Smooth muscle cell (in vitro differentiated cells): ENCODE measurements at regions not wholly inside any gene's neighbourhood (a gene's known extent, or its start where the extent isn't known, plus 50 kb on each side); places are given as distances from the start of the nearest gene placed in this dataset.

Source experiments
- DNase-seq: peaks from one replicate; lab custom pipeline; 2025; ENCODE audit not compliant: unreplicated experiment; lab: John Stamatoyannopoulos, UW
- H2AFZ ChIP-seq: fragments of 200-600 bp; sonication (generic); 2 replicates; pipeline ENCODE4 v1.6.0; 2016; ENCODE audit warnings: antibody characterized with exemption, low read depth, mild to moderate bottlenecking
- H3F3A ChIP-seq: fragments of 200-600 bp; sonication (generic); 2 replicates; pipeline ENCODE4 v1.6.0; 2017; ENCODE audit warnings: antibody characterized with exemption, low read depth
- H3K27ac ChIP-seq: fragments of 200-600 bp; sonication (generic); 2 replicates; pipeline ENCODE4 v1.5.1; 2016; ENCODE audit warnings: low read depth, mild to moderate bottlenecking
- H3K27me3 ChIP-seq: fragments of 200-600 bp; sonication (generic); 2 replicates; pipeline ENCODE4 v1.6.1; 2016; ENCODE audit warnings: low read depth, mild to moderate bottlenecking
- H3K36me3 ChIP-seq: fragments of 200-600 bp; sonication (generic); 2 replicates; pipeline ENCODE4 v1.5.1; 2016; ENCODE audit warnings: low read depth
- H3K4me1 ChIP-seq: fragments of 200-600 bp; sonication (generic); 2 replicates; pipeline ENCODE4 v1.5.1; 2016; ENCODE audit warnings: low read depth
- H3K4me2 ChIP-seq: fragments of 200-600 bp; sonication (generic); 2 replicates; pipeline ENCODE4 v1.6.0; 2016; ENCODE audit warnings: mild to moderate bottlenecking
- H3K4me3 ChIP-seq: fragments of 200-600 bp; sonication (generic); 2 replicates; pipeline ENCODE4 v1.5.1; 2016; ENCODE audit warnings: mild to moderate bottlenecking
- H3K79me2 ChIP-seq: fragments of 200-600 bp; sonication (generic); 2 replicates; pipeline ENCODE4 v1.6.0; 2016; ENCODE audit warnings: low read depth, mild to moderate bottlenecking
- H3K9ac ChIP-seq: fragments of 200-600 bp; sonication (generic); 2 replicates; pipeline ENCODE4 v1.6.0; 2016; ENCODE audit warnings: low read depth
- H3K9me3 ChIP-seq: fragments of 200-600 bp; sonication (generic); replicated peaks from 2 replicates; pipeline ENCODE4 v1.5.1; 2016; ENCODE audit warnings: low read depth
- H4K20me1 ChIP-seq: fragments of 200-600 bp; sonication (generic); 2 replicates; pipeline ENCODE4 v1.6.0; 2016; ENCODE audit warnings: low read depth
- CTCF ChIP-seq: fragments of 200-600 bp; sonication (generic); IDR thresholded peaks from 2 replicates; pipeline ENCODE4 v1.5.1; 2017; ENCODE audit warnings: borderline replicate concordance, mild to moderate bottlenecking, antibody characterized with exemption; ENCODE audit not compliant: insufficient read depth, poor library complexity, severe bottlenecking
- WGBS: methylation state at CpG from one replicate; pipeline ENCODE4 v1.1.7; 2016; ENCODE audit warnings: low lambda C conversion rate; 5-methylcytosine and 5-hydroxymethylcytosine counted together

- Histone ChIP-seq H2AFZ (no peak overlapping the region), H3K27ac (no peak overlapping the region), H3F3A (no peaks in the 10 kb centered on the region), H3K27me3 (no peaks in the 10 kb centered on the region), H3K4me3 (no peak overlapping the region), H4K20me1 (no peaks in the 10 kb centered on the region), H3K9me3 (no peaks in the 10 kb centered on the region), H3K4me1 (peaks cover 19% of the 10 kb centered on the region), H3K79me2 (no peaks in the 10 kb centered on the region), H3K36me3 (no peaks in the 10 kb centered on the region), H3K4me2 (no peak overlapping the region), H3K9ac (no peak overlapping the region)
- TF ChIP-seq CTCF: no peak
- no peak for DNase-seq
- 90% methylated on average over 4 of the region's 4 CpGs for WGBS
Observed at GRCh38 chr5:124440471-124440870, 306.0 kb downstream of the ZNF608 start.

DNA sequence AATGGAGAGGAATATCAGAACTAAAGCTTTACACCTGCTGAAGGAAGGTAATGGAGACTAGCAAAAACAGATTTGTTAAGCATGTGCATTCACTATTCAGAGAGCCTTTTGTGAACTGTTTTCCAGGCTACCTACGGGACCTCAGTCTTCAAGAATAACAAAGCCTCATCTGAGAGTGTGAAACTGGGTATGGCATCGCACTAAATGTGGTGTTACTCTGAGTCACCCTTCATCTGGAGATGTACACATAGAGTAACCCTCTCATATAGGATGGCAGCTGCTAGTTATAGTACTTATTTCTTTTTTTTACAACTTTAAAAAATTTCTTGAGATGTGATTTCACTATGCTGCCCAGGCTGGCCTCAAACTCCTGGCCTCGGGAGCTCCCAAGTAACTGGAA, 306.8 kb downstream of the ZNF608 start:
- H3F3A ChIP-seq: no peaks in the 10 kb centered on the region
- no peak overlapping the region for H3K4me2 ChIP-seq
- no peak for DNase-seq
- peaks cover 19% of the 10 kb centered on the region for H3K4me1 ChIP-seq
- no peaks in the 10 kb centered on the region for H3K36me3 ChIP-seq
- no peak overlapping the region for H2AFZ ChIP-seq
- TF ChIP-seq CTCF: no peak
- H4K20me1 ChIP-seq: no peaks in the 10 kb centered on the region
- no peaks in the 10 kb centered on the region for H3K79me2 ChIP-seq
- H3K27ac ChIP-seq: no peak overlapping the region
- no peaks in the 10 kb centered on the region for H3K27me3 ChIP-seq
- H3K4me3 ChIP-seq: no peak overlapping the region
- H3K9ac ChIP-seq: no peak overlapping the region
- H3K9me3 ChIP-seq: no peaks in the 10 kb centered on the region
- 94% methylated on average over 3 of the region's 3 CpGs for WGBS

DNA sequence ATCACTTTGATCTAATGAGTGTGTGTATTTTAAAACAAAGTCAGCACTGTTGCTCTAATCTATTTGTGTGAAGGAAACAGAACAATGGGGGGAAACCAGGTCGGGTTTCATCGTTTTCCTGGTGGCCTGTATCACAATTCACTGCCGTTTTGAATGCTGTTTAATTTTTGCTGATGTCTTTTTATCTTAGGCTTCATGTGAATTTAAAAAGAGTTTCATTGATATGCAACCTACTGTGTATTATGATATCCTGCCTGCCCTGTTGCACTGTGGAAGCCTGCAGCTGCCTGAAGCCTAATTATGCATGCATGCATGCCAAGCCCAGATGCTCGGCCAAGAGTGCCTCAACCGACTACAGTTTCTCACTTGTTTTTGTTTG, 307.5 kb downstream of the ZNF608 start:
- Histone ChIP-seq H3K9ac (no peak overlapping the region), H3K36me3 (peaks cover 4% of the 10 kb centered on the region), H2AFZ (no peak overlapping the region), H3K4me2 (no peak overlapping the region), H3K9me3 (peaks cover 5% of the 10 kb centered on the region), H3K79me2 (no peaks in the 10 kb centered on the region), H4K20me1 (no peaks in the 10 kb centered on the region), H3F3A (no peaks in the 10 kb centered on the region), H3K27ac (no peak overlapping the region), H3K4me3 (no peak overlapping the region), H3K4me1 (peaks cover 19% of the 10 kb centered on the region), H3K27me3 (no peaks in the 10 kb centered on the region)
- TF ChIP-seq CTCF: no peak
- DNase-seq: no peak
- WGBS: 43% methylated on average over 5 of the region's 5 CpGs

DNA sequence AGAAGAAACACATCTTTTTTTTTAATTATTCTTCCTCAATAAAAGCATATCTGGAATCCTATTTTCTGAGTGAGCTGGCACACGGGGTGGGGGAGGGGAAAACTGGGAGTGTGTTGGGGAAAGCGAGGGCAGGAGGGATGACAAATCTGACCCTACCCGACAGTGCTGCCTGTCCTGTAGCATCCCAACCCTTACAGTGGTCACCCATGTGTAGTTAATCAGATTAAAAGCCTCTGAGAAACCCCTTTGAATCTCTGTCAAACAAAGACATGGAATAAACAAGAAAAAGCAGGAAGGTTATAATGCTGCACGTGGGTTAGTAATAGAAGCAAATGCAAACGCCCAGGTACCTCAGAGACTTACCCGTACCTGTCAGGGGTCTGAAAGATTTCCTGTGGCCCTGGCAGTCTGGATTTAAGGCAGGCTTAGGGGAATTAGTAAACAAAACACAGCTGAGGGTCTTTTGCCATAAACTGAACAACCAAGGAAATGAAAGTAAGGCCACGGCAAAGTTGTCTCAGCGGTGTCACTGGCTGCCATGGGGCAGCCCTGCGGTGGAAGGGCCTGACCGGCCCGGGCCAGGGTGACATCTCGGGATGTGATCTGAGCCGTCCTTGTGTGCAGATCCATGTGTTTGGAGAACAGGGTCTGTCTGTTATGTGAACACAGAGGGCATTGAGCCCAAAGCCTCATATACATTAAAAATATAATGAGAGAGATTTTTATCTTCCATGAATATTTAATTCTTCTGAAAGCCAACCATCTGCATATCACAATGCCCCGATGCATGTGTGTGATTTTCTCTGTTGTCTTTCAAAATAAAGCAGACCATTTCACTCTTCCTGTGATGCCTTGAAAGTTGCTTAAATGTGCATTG, 308.2 kb downstream of the ZNF608 start:
- Histone ChIP-seq H3K79me2 (no peaks in the 10 kb centered on the region), H3K9ac (no peak overlapping the region), H3K36me3 (peaks cover 4% of the 10 kb centered on the region), H3K27me3 (no peaks in the 10 kb centered on the region), H3F3A (no peaks in the 10 kb centered on the region), H3K27ac (no peak overlapping the region), H3K4me1 (peaks cover 19% of the 10 kb centered on the region), H3K4me3 (no peak overlapping the region), H4K20me1 (no peaks in the 10 kb centered on the region), H3K9me3 (peaks cover 5% of the 10 kb centered on the region), H2AFZ (no peak overlapping the region), H3K4me2 (no peak overlapping the region)
- 73% methylated on average over 14 of the region's 14 CpGs for WGBS
- no peak for DNase-seq
- no peak for TF ChIP-seq CTCF
